HepG2 (cell line): ENCODE measurements at regions not wholly inside any gene's neighbourhood (a gene's known extent, or its start where the extent isn't known, plus 50 kb on each side); places are given as distances from the start of the nearest gene placed in this dataset.

Source experiments
- ATAC-seq: fragments of 200-7000 bp; cut with Tn5 transposase; 3 replicates; pipeline ENCODE4 v1.9.1; 2020; ENCODE audit warnings: mild to moderate bottlenecking, moderate library complexity
- BruUV-seq: library from RNA; stranded (reverse); fragments of 400-500 nt; replicated peaks from 2 replicates; lab custom pipeline; 2021; lab: Mats Ljungman, UMichigan
- CTCF ChIA-PET: fragments of 300-600 bp; formaldehyde crosslinking; extraction: SDS; loops from one replicate; lab custom pipeline; 2021; ENCODE audit warnings: low total read pairs, inconsistent platforms, low intra/inter-chr PET ratio; lab: Yijun Ruan, JAX
- POLR2A ChIA-PET: fragments of 350-600 bp; sonication (Branson Sonifier 250); formaldehyde crosslinking; loops from one replicate; lab custom pipeline; 2020; ENCODE audit warnings: antibody characterized with exemption, inconsistent platforms; lab: Yijun Ruan, JAX
- DNase-seq: peaks from one replicate; pipeline ENCODE4 v3.0.0-alpha.2; 2015; ENCODE audit warnings: low spot score
- FAIRE-seq: peaks from 3 replicates; lab custom pipeline; 2011; peaks lifted over from hg19 to GRCh38; lab: Jason Lieb, UNC
- H2AFZ ChIP-seq: one replicate; pipeline ENCODE4 v1.6.1; 2011; ENCODE audit warnings: low read length, inconsistent platforms
- H3K27ac ChIP-seq: fragments of 300-600 bp; 3 replicates; pipeline ENCODE4 v1.8.0; 2011; ENCODE audit warnings: mixed run types, mild to moderate bottlenecking, mixed read lengths, low read length, inconsistent platforms; ENCODE audit not compliant: insufficient read depth; ENCODE audit errors: extremely low read length
- H3K27me3 ChIP-seq, 2 experiments: fragments of 200-600 bp in 1 of 2; 2 replicates in 1 of 2; 3 replicates in 1 of 2; pipeline versions ENCODE4 v1.6.0 to v1.8.0; 2011; ENCODE audit warnings: low read length in 2 of 2, mild to moderate bottlenecking in 2 of 2, moderate library complexity in 2 of 2, inconsistent platforms in 1 of 2; ENCODE audit not compliant: insufficient read depth in 2 of 2, control insufficient read depth in 1 of 2
- H3K36me3 ChIP-seq, 2 experiments: fragments of 200-600 bp in 1 of 2; replicated peaks in 1 of 2; 2 replicates in 1 of 2; 3 replicates in 1 of 2; pipeline versions ENCODE4 v1.5.1 to v1.8.0; 2011; ENCODE audit warnings: low read length in 2 of 2, inconsistent platforms in 1 of 2; ENCODE audit not compliant: insufficient read depth in 2 of 2, control insufficient read depth in 1 of 2
- H3K4me1 ChIP-seq: 2 replicates; pipeline ENCODE4 v1.5.1; 2012; ENCODE audit warnings: low read length, inconsistent platforms; ENCODE audit not compliant: insufficient read depth
- H3K4me2 ChIP-seq: 2 replicates; pipeline ENCODE4 v1.6.0; 2011; ENCODE audit warnings: low read depth, low read length, inconsistent platforms
- H3K4me3 ChIP-seq, 3 experiments: fragments of 200-600 bp in 1 of 3; sonication (generic), shearing (Covaris generic) in 1 of 3; replicated peaks in 1 of 3; 2 replicates each; pipeline ENCODE4 v1.5.1; 2011 to 2016; ENCODE audit warnings: low read length in 3 of 3, inconsistent platforms in 2 of 3, low read depth in 2 of 3, mild to moderate bottlenecking in 2 of 3, control low read depth in 1 of 3, mixed read lengths in 1 of 3; ENCODE audit not compliant: insufficient read depth in 1 of 3
- H3K79me2 ChIP-seq: one replicate; pipeline ENCODE4 v1.6.1; 2011; ENCODE audit warnings: low read length, inconsistent platforms; ENCODE audit not compliant: insufficient read depth
- H3K9ac ChIP-seq: 2 replicates; pipeline ENCODE4 v1.6.0; 2011; ENCODE audit warnings: mild to moderate bottlenecking, low read depth, low read length, inconsistent platforms; ENCODE audit not compliant: insufficient read depth
- H3K9me3 ChIP-seq: 2 replicates; pipeline ENCODE4 v1.5.1; 2012; ENCODE audit warnings: mild to moderate bottlenecking, low read length
- H4K20me1 ChIP-seq: 2 replicates; pipeline ENCODE4 v1.6.0; 2011; ENCODE audit warnings: inconsistent platforms, mild to moderate bottlenecking, low read length, moderate library complexity; ENCODE audit not compliant: insufficient read depth
- FIP1L1 ChIP-seq: fragments of 200-400 bp; formaldehyde crosslinking; IDR thresholded peaks from 2 replicates; pipeline ENCODE4 v1.6.1; 2018; ENCODE audit warnings: low read depth, mild to moderate bottlenecking, low read length, moderate library complexity, borderline replicate concordance; ENCODE audit not compliant: insufficient read depth
- JUNB ChIP-seq: sonication (generic); formaldehyde crosslinking; IDR thresholded peaks from 2 replicates; pipeline ENCODE4 v1.8.0; 2022; ENCODE audit warnings: missing genetic modification reagents, mild to moderate bottlenecking, borderline replicate concordance
- MYNN ChIP-seq: sonication (generic); formaldehyde crosslinking; IDR thresholded peaks from 2 replicates; pipeline ENCODE4 v1.4.0; 2020; ENCODE audit warnings: mild to moderate bottlenecking, low read depth, missing genetic modification reagents
- NFE2L2 ChIP-seq: fragments of 150-350 bp; IDR thresholded peaks from 2 replicates; pipeline ENCODE4 v1.6.1; 2014; ENCODE audit warnings: low read length
- RXRA ChIP-seq: sonication (generic); formaldehyde crosslinking; IDR thresholded peaks from 2 replicates; pipeline ENCODE4 v1.5.1; 2020; ENCODE audit warnings: missing genetic modification reagents
- SIX4 ChIP-seq: sonication (generic); formaldehyde crosslinking; IDR thresholded peaks from 2 replicates; pipeline ENCODE4 v1.4.0; 2020; ENCODE audit warnings: missing genetic modification reagents
- SRF ChIP-seq: IDR thresholded peaks from 2 replicates; pipeline ENCODE4 v1.6.1; 2011; ENCODE audit warnings: mild to moderate bottlenecking, low read depth, low read length, moderate library complexity
- STAG1 ChIP-seq: sonication (generic); formaldehyde crosslinking; IDR thresholded peaks from 2 replicates; pipeline ENCODE4 v1.4.0; 2020; ENCODE audit warnings: missing genetic modification reagents
- ZKSCAN8 ChIP-seq: IDR thresholded peaks from 2 replicates; pipeline ENCODE4 v1.6.1; 2016; ENCODE audit warnings: borderline replicate concordance, missing genetic modification reagents, missing compliant biosample characterization
- ZNF644 ChIP-seq: IDR thresholded peaks from 2 replicates; pipeline ENCODE4 v1.6.1; 2016; ENCODE audit warnings: low read depth
- ZNF775 ChIP-seq: sonication (generic); formaldehyde crosslinking; IDR thresholded peaks from 2 replicates; pipeline ENCODE4 v1.4.0; 2020; ENCODE audit warnings: missing genetic modification reagents, mild to moderate bottlenecking, moderate library complexity, borderline replicate concordance
- WGBS: methylation state at CpG from one replicate; pipeline ENCODE4 v1.1.6; 2017; ENCODE audit warnings: low lambda C conversion rate; 5-methylcytosine and 5-hydroxymethylcytosine counted together
- in situ Hi-C: cut with HindIII; loops from 2 replicates; pipeline ENCODE4 v1.10.0; 2017; ENCODE audit warnings: low pct_unique_long_range_greater_than_20kb; ENCODE audit not compliant: extremely low pct_ligation_motif_present
- intact Hi-C: fragments of 100-400 bp; cut with micrococcal nuclease; formaldehyde crosslinking; loops from one replicate; pipeline ENCODE4 v1.10.0; 2022; ENCODE audit not compliant: unreplicated experiment
- TF ChIP-seq, protein P1 (sequence below): sonication (generic); formaldehyde crosslinking; IDR thresholded peaks from 2 replicates; pipeline ENCODE4 v1.4.0; 2020; ENCODE audit warnings: missing genetic modification reagents
- TF ChIP-seq, protein P2 (sequence below): sonication (generic); formaldehyde crosslinking; IDR thresholded peaks from 2 replicates; pipeline ENCODE4 v1.4.0; 2020; ENCODE audit warnings: mild to moderate bottlenecking, missing genetic modification reagents
- TF ChIP-seq, protein P3 (sequence below), 2 experiments: fragments of 450-650 bp in 1 of 2; sonication (generic) in 1 of 2; formaldehyde crosslinking in 1 of 2; IDR thresholded peaks; 2 replicates each; pipeline versions ENCODE4 v1.6.1 to v1.8.0; 2016 to 2022; ENCODE audit warnings: antibody characterized with exemption in 1 of 2, mild to moderate bottlenecking in 1 of 2, missing genetic modification reagents in 1 of 2

DNA sequence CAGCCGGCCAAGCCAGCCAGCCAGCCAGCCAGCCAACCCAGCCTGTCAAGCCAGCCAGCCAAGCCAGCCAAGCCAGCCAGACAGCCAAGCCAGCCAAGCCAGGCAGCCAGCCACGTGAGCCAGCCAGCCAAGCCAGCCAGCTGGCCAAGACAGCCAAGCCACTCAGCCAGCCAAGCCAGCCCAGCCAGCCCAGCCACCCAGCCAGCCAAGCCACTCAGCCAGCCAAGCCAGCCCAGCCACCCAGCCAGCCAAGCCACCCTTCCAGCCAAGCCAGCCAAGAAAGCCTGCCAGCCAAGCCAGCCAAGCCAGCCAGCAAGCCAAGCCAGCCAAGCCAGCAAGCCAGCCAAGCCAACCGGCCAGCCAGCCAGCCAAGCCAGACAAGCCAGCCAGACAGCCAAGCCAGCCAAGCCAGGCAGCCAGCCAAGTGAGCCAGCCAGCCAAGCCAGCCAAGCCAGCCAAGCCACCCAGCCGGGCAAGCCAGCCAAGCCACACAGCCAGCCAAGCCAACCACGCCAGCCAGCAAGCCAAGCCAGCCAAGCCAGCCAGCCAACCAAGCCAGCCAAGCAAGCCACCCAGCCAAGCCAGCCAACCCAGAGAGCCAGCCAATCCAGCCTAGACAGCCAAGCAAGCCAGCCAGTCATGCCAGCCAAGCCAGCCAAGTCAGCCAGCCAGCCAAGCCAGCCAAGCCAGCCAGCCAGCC lies 199.5 kb downstream of the GOLGA6L6 start:
- Histone ChIP-seq H3K4me1 (no peaks in the 10 kb centered on the region), H3K9ac (no peak overlapping the region), H3K4me3 (no peak overlapping the region), H3K79me2 (no peaks in the 10 kb centered on the region), H3K36me3 (no peaks in the 10 kb centered on the region), H2AFZ (no peak overlapping the region), H3K27me3 (no peaks in the 10 kb centered on the region; a peak in 1 of 5 replicates), H4K20me1 (no peaks in the 10 kb centered on the region), H3K9me3 (peaks cover 61% of the 10 kb centered on the region), H3K4me2 (no peak overlapping the region), H3K27ac (no peak overlapping the region)
- FAIRE-seq (no peak), ATAC-seq (no peak), DNase-seq (no peak)
- POLR2A ChIA-PET: no interaction called here
- intact Hi-C loops: no loop called here
- in situ Hi-C loops: no loop called here
- WGBS: 33% methylated on average over 4 of the region's 5 CpGs
- BruUV-seq: no TSS peak
- CTCF ChIA-PET: no interaction called here
- TF ChIP-seq, protein P1, sequence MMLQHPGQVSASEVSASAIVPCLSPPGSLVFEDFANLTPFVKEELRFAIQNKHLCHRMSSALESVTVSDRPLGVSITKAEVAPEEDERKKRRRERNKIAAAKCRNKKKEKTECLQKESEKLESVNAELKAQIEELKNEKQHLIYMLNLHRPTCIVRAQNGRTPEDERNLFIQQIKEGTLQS (CRISPR knock-in tag): no peak
- TF ChIP-seq NFE2L2: no peak
- TF ChIP-seq ZNF775: no peak
- TF ChIP-seq STAG1: no peak
- no peak for TF ChIP-seq RXRA
- TF ChIP-seq ZNF644 (CRISPR knock-in tag): no peak
- no peak for TF ChIP-seq SRF
- no peak for TF ChIP-seq ZKSCAN8
- no peak for TF ChIP-seq JUNB (CRISPR knock-in tag)
- no peak for TF ChIP-seq MYNN (CRISPR knock-in tag)
- TF ChIP-seq, protein P2, sequence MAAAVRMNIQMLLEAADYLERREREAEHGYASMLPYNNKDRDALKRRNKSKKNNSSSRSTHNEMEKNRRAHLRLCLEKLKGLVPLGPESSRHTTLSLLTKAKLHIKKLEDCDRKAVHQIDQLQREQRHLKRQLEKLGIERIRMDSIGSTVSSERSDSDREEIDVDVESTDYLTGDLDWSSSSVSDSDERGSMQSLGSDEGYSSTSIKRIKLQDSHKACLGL: no peak
- TF ChIP-seq FIP1L1: no peak
- TF ChIP-seq SIX4 (CRISPR knock-in tag): no peak
- TF ChIP-seq, protein P3, sequence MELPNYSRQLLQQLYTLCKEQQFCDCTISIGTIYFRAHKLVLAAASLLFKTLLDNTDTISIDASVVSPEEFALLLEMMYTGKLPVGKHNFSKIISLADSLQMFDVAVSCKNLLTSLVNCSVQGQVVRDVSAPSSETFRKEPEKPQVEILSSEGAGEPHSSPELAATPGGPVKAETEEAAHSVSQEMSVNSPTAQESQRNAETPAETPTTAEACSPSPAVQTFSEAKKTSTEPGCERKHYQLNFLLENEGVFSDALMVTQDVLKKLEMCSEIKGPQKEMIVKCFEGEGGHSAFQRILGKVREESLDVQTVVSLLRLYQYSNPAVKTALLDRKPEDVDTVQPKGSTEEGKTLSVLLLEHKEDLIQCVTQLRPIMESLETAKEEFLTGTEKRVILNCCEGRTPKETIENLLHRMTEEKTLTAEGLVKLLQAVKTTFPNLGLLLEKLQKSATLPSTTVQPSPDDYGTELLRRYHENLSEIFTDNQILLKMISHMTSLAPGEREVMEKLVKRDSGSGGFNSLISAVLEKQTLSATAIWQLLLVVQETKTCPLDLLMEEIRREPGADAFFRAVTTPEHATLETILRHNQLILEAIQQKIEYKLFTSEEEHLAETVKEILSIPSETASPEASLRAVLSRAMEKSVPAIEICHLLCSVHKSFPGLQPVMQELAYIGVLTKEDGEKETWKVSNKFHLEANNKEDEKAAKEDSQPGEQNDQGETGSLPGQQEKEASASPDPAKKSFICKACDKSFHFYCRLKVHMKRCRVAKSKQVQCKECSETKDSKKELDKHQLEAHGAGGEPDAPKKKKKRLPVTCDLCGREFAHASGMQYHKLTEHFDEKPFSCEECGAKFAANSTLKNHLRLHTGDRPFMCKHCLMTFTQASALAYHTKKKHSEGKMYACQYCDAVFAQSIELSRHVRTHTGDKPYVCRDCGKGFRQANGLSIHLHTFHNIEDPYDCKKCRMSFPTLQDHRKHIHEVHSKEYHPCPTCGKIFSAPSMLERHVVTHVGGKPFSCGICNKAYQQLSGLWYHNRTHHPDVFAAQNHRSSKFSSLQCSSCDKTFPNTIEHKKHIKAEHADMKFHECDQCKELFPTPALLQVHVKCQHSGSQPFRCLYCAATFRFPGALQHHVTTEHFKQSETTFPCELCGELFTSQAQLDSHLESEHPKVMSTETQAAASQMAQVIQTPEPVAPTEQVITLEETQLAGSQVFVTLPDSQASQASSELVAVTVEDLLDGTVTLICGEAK (IDR thresholded peaks at IDR 0.05): no peak
- TF ChIP-seq, protein P3 (CRISPR knock-in tag; IDR thresholded peaks at IDR 0.05): no peak
